ENCODE measurements at regions not wholly inside any gene's neighbourhood (a gene's known extent, or its start where the extent isn't known, plus 50 kb on each side); places are given as distances from the start of the nearest gene placed in this dataset.
"Not testable (repeated sequence)": the region's sequence is repeated elsewhere in the genome, so short reads cannot be mapped to it uniquely, and the experiment has no call there.

- WGBS, 10 experiments = no CpG with 5 or more reads among the region's 3 CpGs
Measured at GRCh38 chr3:170662986-170663385, 77.1 kb upstream of the SLC7A14 start.

DNA sequence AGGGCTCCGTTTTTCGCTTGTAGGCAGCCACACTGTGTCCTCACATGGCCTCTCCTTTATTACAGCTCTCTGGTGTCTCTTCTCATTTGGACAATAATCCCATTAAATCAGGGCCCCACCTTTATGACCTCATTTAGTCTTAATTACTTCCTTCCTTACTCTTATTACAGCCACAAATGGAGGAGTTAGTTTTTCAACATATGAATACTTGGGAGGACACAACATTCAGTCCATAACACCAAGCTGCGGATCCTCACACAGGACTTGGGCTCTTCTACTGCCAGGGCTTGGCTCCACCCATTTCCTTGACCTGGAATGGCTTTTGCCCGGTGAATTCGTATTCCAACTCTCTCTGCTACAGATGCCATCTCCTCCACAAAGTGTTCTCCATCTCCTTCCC is 74.3 kb upstream of the SLC7A14 start:
- WGBS, 10 experiments = 11 to 90% (median 80%) methylated on average over 1 to 5 of the region's 5 CpGs; no CpG with 5 or more reads in 2 of the 10 experiments
- in situ Hi-C loops (cut with MboI; ENCODE audit: low pct_unique_long_range_greater_than_20kb in 2 of 9, low sequenced_read_pairs in 9 of 9, unreplicated experiment in 9 of 9) = no loop called here
- peak in 2 of 8 experiments; percentile 67 to 71 for ATAC-seq (replicated peaks in 6 of 8)

More at GRCh38 chr3:170662986-170663385, 77.1 kb upstream of the SLC7A14 start:
- H3K4me1 ChIP-seq (replicated peaks in 1 of 2); H3K27ac ChIP-seq; in situ Hi-C loops (cut with MboI; ENCODE audit: low pct_unique_long_range_greater_than_20kb in 2 of 9, low sequenced_read_pairs in 9 of 9, unreplicated experiment in 9 of 9); ATAC-seq (replicated peaks in 6 of 8); H3K4me3 ChIP-seq: not testable (repeated sequence)

GRCh38 chr3:170657312-170657711 is 71.4 kb upstream of the SLC7A14 start:
- in situ Hi-C loops (cut with MboI; ENCODE audit: low pct_unique_long_range_greater_than_20kb in 2 of 9, low sequenced_read_pairs in 9 of 9, unreplicated experiment in 9 of 9) = no loop called here
- no peak for ATAC-seq (replicated peaks in 6 of 8)
- no peak overlapping the region for H3K27ac ChIP-seq
- no peak overlapping the region for H3K4me3 ChIP-seq
- H3K4me1 ChIP-seq (replicated peaks in 1 of 2) = no peaks in the 10 kb centered on the region
- 43 to 100% (median 92%) methylated on average over 1 to 2 of the region's 2 CpGs; no CpG with 5 or more reads in 1 of the 10 experiments for WGBS, 10 experiments

More for the DNA sequence above, 74.3 kb upstream of the SLC7A14 start:
- Histone ChIP-seq H3K4me1 (replicated peaks in 1 of 2) (no peaks in the 10 kb centered on the region), H3K4me3 (no peak overlapping the region), H3K27ac (no peak overlapping the region)

- in situ Hi-C loops (cut with MboI; ENCODE audit: low pct_unique_long_range_greater_than_20kb in 2 of 9, low sequenced_read_pairs in 9 of 9, unreplicated experiment in 9 of 9) = no loop called here
- Histone ChIP-seq H3K4me1 (replicated peaks in 1 of 2) (no peaks in the 10 kb centered on the region), H3K4me3 (no peak overlapping the region), H3K27ac (no peak overlapping the region)
- ATAC-seq (replicated peaks in 6 of 8) = no peak
- WGBS, 10 experiments = 20 to 75% (median 67%) methylated on average over 1 to 2 of the region's 2 CpGs; no CpG with 5 or more reads in 5 of the 10 experiments
Measured at GRCh38 chr3:170656284-170656683, 70.4 kb upstream of the SLC7A14 start.

GRCh38 chr3:170653801-170654200 is 67.9 kb upstream of the SLC7A14 start:
- WGBS, 10 experiments = 80 to 100% (median 94%) methylated on average over 2 to 12 of the region's 21 CpGs; no CpG with 5 or more reads in 3 of the 10 experiments
- no peak overlapping the region for H3K4me3 ChIP-seq
- ATAC-seq (replicated peaks in 6 of 8) = no peak
- H3K27ac ChIP-seq = no peak overlapping the region
- no peaks in the 10 kb centered on the region for H3K4me1 ChIP-seq (replicated peaks in 1 of 2)
- in situ Hi-C loops (cut with MboI; ENCODE audit: low pct_unique_long_range_greater_than_20kb in 2 of 9, low sequenced_read_pairs in 9 of 9, unreplicated experiment in 9 of 9) = no loop called here

DNA sequence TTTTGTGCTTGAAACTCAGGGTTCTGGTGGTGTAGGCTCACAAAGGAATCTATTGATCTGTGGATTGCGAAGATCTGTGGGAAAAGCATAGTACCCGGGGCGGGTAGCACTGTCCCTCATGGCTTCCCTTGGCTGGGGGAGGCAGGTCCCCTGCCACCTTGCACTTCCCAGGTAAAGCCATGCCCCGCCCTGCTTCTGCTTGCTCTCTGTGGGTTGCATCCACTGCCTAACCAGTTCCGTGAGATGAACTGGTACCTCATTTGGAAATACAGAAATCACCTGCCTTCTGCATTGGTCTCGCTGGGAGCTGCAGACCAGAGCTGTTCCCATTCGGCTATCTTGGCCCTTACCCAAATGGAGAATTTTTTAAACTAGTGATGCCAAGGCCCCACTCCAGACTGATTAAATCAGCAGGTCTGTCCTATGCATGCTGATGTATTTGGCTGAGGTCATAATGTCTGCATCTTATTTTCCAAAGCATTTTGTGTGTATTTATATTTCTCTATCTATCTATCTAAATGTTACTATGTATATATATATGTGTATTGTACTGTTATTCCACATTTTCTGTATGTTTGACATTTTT is 65.5 kb upstream of the SLC7A14 start:
- in situ Hi-C loops (cut with MboI; ENCODE audit: low pct_unique_long_range_greater_than_20kb in 2 of 9, low sequenced_read_pairs in 9 of 9, unreplicated experiment in 9 of 9) = no loop called here
- Histone ChIP-seq H3K4me1 (replicated peaks in 1 of 2) (no peaks in the 10 kb centered on the region), H3K4me3 (no peak overlapping the region), H3K27ac (no peak overlapping the region)
- no peak for ATAC-seq (replicated peaks in 6 of 8)
- WGBS, 10 experiments = 60 to 100% (median 86%) methylated on average over 1 to 4 of the region's 7 CpGs; no CpG with 5 or more reads in 3 of the 10 experiments

- ATAC-seq (replicated peaks in 6 of 8); H3K27ac ChIP-seq; in situ Hi-C loops (cut with MboI; ENCODE audit: low pct_unique_long_range_greater_than_20kb in 2 of 9, low sequenced_read_pairs in 9 of 9, unreplicated experiment in 9 of 9); H3K4me3 ChIP-seq; H3K4me1 ChIP-seq (replicated peaks in 1 of 2): not testable (repeated sequence)
- WGBS, 10 experiments = 17 to 90% (median 55%) methylated on average over 1 to 4 of the region's 5 CpGs; no CpG with 5 or more reads in 6 of the 10 experiments
Measured at GRCh38 chr3:170650557-170650956, 64.7 kb upstream of the SLC7A14 start.

DNA sequence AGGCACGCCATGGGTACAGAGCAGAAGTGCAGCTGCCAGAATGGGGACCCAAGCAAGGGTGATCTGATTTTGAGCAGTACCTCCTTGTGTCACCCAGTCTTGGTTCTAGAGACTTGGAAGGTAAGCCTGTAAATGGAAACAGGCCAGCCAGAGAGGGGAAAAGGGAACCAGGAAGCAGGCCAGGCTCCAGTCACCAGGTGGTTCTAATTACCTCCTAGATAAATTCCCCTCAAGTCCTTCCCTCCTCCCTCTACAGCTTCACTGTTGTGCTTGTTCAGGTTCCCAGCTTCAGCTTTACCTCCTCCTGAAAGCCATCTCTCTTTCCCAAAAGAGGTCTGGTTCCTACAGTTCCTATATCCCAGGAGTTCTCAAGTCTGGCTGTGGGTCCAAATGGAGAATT is 58.8 kb upstream of the SLC7A14 start:
- Histone ChIP-seq H3K27ac (no peak overlapping the region), H3K4me1 (replicated peaks in 1 of 2) (no peaks in the 10 kb centered on the region), H3K4me3 (no peak overlapping the region)
- WGBS, 10 experiments = 50 to 100% (median 67%) methylated on average over 1 of the region's 1 CpG; no CpG with 5 or more reads in 7 of the 10 experiments
- no peak for ATAC-seq (replicated peaks in 6 of 8)
- in situ Hi-C loops (cut with MboI; ENCODE audit: low pct_unique_long_range_greater_than_20kb in 2 of 9, low sequenced_read_pairs in 9 of 9, unreplicated experiment in 9 of 9) = no loop called here

GRCh38 chr3:170643831-170644230 is 58.0 kb upstream of the SLC7A14 start:
- ATAC-seq (replicated peaks in 6 of 8) = no peak
- 0 to 100% (median 67%) methylated on average over 1 of the region's 3 CpGs; no CpG with 5 or more reads in 5 of the 10 experiments for WGBS, 10 experiments
- in situ Hi-C loops (cut with MboI; ENCODE audit: low pct_unique_long_range_greater_than_20kb in 2 of 9, low sequenced_read_pairs in 9 of 9, unreplicated experiment in 9 of 9) = no loop called here
- Histone ChIP-seq H3K27ac (no peak overlapping the region), H3K4me1 (replicated peaks in 1 of 2) (no peaks in the 10 kb centered on the region), H3K4me3 (no peak overlapping the region)

- ATAC-seq (replicated peaks in 6 of 8) = no peak
- Histone ChIP-seq H3K4me3 (no peak overlapping the region), H3K4me1 (replicated peaks in 1 of 2) (no peaks in the 10 kb centered on the region), H3K27ac (no peak overlapping the region)
- in situ Hi-C loops (cut with MboI; ENCODE audit: low pct_unique_long_range_greater_than_20kb in 2 of 9, low sequenced_read_pairs in 9 of 9, unreplicated experiment in 9 of 9) = no loop called here
- WGBS, 10 experiments = 47 to 100% (median 93%) methylated on average over 1 to 3 of the region's 3 CpGs; no CpG with 5 or more reads in 4 of the 10 experiments
Measured at GRCh38 chr3:170642882-170643601, 57.2 kb upstream of the SLC7A14 start.

- 61 to 100% (median 90%) methylated on average over 1 to 3 of the region's 5 CpGs; no CpG with 5 or more reads in 2 of the 10 experiments for WGBS, 10 experiments
- peaks cover 0 to 1% of the 10 kb centered on the region in 2 donors for H3K4me1 ChIP-seq (replicated peaks in 1 of 2)
- ATAC-seq (replicated peaks in 6 of 8) = no peak
- no peak overlapping the region for H3K27ac ChIP-seq
- H3K4me3 ChIP-seq = no peak overlapping the region
- in situ Hi-C loops (cut with MboI; ENCODE audit: low pct_unique_long_range_greater_than_20kb in 2 of 9, low sequenced_read_pairs in 9 of 9, unreplicated experiment in 9 of 9) = no loop called here
Measured at GRCh38 chr3:170641510-170642236, 55.8 kb upstream of the SLC7A14 start.

DNA sequence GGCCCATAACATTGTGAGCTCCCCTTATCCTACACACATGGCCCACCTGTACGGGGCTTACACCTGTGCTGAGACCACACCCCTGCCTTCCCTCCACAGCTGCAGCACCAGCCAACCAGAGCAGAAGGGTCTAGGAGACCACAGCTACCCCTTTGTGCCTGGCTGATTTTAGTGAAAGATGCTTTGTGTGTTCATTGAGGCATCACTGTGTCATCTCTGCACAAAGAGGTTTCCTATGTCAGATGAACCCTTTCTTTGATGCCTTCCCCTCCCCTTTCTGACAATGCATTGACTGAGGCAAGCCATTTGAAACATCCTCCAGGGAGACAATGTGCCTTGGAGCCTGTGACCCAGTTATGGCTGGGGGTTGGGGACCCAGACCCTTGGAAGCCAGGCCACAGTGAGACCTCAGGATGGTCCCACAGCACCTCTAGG is 54.9 kb upstream of the SLC7A14 start:
- no peak for ATAC-seq (replicated peaks in 6 of 8)
- in situ Hi-C loops (cut with MboI; ENCODE audit: low pct_unique_long_range_greater_than_20kb in 2 of 9, low sequenced_read_pairs in 9 of 9, unreplicated experiment in 9 of 9) = no loop called here
- Histone ChIP-seq H3K27ac (no peak overlapping the region), H3K4me3 (no peak overlapping the region), H3K4me1 (replicated peaks in 1 of 2) (peaks cover 7 to 11% of the 10 kb centered on the region in 2 donors)
- 80 to 100% methylated on average over 1 of the region's 1 CpG; no CpG with 5 or more reads in 8 of the 10 experiments for WGBS, 10 experiments

GRCh38 chr3:170638988-170639387 is 53.1 kb upstream of the SLC7A14 start:
- Histone ChIP-seq H3K27ac (no peak overlapping the region), H3K4me3 (no peak overlapping the region), H3K4me1 (replicated peaks in 1 of 2) (peaks cover 18 to 22% of the 10 kb centered on the region in 2 donors)
- no peak for ATAC-seq (replicated peaks in 6 of 8)
- 78 to 100% (median 87%) methylated on average over 1 to 4 of the region's 4 CpGs; no CpG with 5 or more reads in 3 of the 10 experiments for WGBS, 10 experiments
- in situ Hi-C loops (cut with MboI; ENCODE audit: low pct_unique_long_range_greater_than_20kb in 2 of 9, low sequenced_read_pairs in 9 of 9, unreplicated experiment in 9 of 9) = no loop called here
